ENCODE measurements at regions not wholly inside any gene's neighbourhood (a gene's known extent, or its start where the extent isn't known, plus 50 kb on each side); places are given as distances from the start of the nearest gene placed in this dataset.

- peaks cover 32% of the 10 kb centered on the region for H3K27me3 ChIP-seq (ENCODE audit: control insufficient read depth, insufficient read depth, low read length)
- no peak for FAIRE-seq
- TF ChIP-seq CTCF (IDR thresholded peaks at IDR 0.05; ENCODE audit: insufficient read depth, low read length, severe bottlenecking): no peak
- no peaks in the 10 kb centered on the region for H3K36me3 ChIP-seq (ENCODE audit: control insufficient read depth, insufficient read depth, low read length)
- no peak overlapping the region for H3K4me3 ChIP-seq (ENCODE audit: low read depth, low read length)
- no peak for DNase-seq (ENCODE audit: low read depth)
Observed at GRCh38 chr2:16252891-16253290, 312.5 kb downstream of the MYCN start.

- peaks cover 28% of the 10 kb centered on the region for H3K27me3 ChIP-seq (ENCODE audit: control insufficient read depth, insufficient read depth, low read length)
- FAIRE-seq (no peak), DNase-seq (ENCODE audit: low read depth) (no peak)
- TF ChIP-seq CTCF (IDR thresholded peaks at IDR 0.05; ENCODE audit: insufficient read depth, low read length, severe bottlenecking): no peak
- H3K4me3 ChIP-seq (ENCODE audit: low read depth, low read length): no peak overlapping the region
- no peaks in the 10 kb centered on the region for H3K36me3 ChIP-seq (ENCODE audit: control insufficient read depth, insufficient read depth, low read length)
Observed at GRCh38 chr2:16252251-16252650, 311.9 kb downstream of the MYCN start.

GRCh38 chr2:16251511-16252225 lies 311.3 kb downstream of the MYCN start:
- no peak for DNase-seq (ENCODE audit: low read depth)
- Histone ChIP-seq H3K27me3 (ENCODE audit: control insufficient read depth, insufficient read depth, low read length) (peaks cover 28% of the 10 kb centered on the region), H3K36me3 (ENCODE audit: control insufficient read depth, insufficient read depth, low read length) (no peaks in the 10 kb centered on the region), H3K4me3 (ENCODE audit: low read depth, low read length) (no peak overlapping the region)
- FAIRE-seq: no peak
- no peak for TF ChIP-seq CTCF (IDR thresholded peaks at IDR 0.05; ENCODE audit: insufficient read depth, low read length, severe bottlenecking)

DNA sequence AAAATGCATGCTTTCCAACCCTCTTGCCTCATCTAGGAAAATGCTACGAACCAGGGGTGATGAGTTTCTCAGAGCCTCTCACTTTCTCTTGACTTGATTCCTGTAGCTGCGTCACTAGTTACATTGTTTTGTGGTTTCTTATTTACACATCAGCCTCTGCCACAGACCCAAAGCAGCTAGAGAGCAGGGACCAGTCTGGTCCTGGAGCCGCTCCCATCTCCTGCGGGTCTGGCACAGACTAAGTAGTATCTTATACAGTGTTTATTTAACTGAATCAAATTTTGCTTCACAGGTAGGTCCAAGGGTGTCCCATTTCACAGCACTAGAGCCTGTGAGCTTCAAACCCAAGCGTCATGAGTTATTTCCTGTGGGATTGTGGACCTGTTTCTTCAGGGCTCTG lies 310.5 kb downstream of the MYCN start:
- no peak for FAIRE-seq
- H3K36me3 ChIP-seq (ENCODE audit: control insufficient read depth, insufficient read depth, low read length): no peaks in the 10 kb centered on the region
- peaks cover 30% of the 10 kb centered on the region for H3K27me3 ChIP-seq (ENCODE audit: control insufficient read depth, insufficient read depth, low read length)
- H3K4me3 ChIP-seq (ENCODE audit: low read depth, low read length): no peak overlapping the region
- no peak for TF ChIP-seq CTCF (IDR thresholded peaks at IDR 0.05; ENCODE audit: insufficient read depth, low read length, severe bottlenecking)
- peak; percentile 90 for DNase-seq (ENCODE audit: low read depth)

DNA sequence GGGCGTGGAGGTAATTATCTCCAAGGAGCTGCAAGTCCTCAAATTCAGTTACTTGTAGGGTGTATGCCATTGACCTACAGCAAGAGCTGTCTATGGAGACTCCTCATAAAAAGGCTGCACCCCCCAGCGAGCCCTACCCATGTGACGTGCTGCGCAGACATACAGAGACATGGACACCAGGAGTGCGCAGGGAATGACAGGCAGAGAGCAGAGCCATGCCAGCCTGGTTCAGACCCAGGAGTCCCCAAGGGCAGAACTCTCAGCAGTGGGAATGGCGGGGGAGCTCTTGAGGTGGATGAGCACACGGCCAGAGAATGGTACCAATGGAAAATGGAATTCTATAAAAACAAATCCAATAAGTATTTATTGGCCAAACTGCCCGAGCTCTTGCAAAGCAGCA lies 310.1 kb downstream of the MYCN start:
- FAIRE-seq: no peak

More for the DNA sequence above, 310.1 kb downstream of the MYCN start:
- Histone ChIP-seq H3K36me3 (ENCODE audit: control insufficient read depth, insufficient read depth, low read length) (no peaks in the 10 kb centered on the region), H3K27me3 (ENCODE audit: control insufficient read depth, insufficient read depth, low read length) (peaks cover 34% of the 10 kb centered on the region), H3K4me3 (ENCODE audit: low read depth, low read length) (no peak overlapping the region)
- no peak for TF ChIP-seq CTCF (IDR thresholded peaks at IDR 0.05; ENCODE audit: insufficient read depth, low read length, severe bottlenecking)
- DNase-seq (ENCODE audit: low read depth): no peak
